ENCODE measurements at regions not wholly inside any gene's neighbourhood (a gene's known extent, or its start where the extent isn't known, plus 50 kb on each side); places are given as distances from the start of the nearest gene placed in this dataset.
"Not testable (repeated sequence)": the region's sequence is repeated elsewhere in the genome, so short reads cannot be mapped to it uniquely, and the experiment has no call there.

DNA sequence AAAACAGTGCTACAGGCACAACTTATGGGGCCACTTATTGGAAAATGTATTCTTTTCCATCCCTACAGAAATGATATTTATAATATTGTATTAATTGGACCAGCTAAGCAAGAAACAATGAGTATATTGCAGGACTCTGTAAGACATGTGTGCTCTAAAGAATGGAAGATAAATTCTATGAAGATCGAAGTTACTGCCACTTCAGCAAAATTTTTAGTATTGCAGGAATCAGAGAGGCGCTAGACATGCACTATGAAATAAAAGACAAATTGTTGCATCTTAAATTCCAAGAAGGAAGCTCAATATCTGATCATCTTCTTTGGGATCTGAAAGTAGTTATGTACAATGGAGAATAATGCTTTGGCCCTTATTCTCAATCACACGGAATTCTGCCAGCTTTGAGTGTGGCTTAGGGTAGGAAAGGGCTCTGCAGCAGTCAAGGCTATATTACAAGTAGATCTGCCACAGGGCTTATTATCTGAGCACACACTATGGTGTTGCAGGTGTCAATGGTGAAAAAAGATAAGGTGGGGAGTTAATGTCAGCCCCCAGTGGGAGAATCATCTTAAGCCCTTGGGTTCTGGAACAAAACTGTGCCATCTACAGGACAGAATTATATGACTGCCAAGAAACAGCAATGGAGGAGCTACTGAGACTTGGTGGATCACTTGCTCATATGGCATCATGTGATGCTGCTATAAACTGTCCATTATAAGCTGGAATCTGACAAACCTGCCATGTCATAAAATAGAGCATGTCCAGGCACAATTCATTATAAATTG, 334.0 kb upstream of the NDST3 start:
- DNase-seq, result no peak

DNA sequence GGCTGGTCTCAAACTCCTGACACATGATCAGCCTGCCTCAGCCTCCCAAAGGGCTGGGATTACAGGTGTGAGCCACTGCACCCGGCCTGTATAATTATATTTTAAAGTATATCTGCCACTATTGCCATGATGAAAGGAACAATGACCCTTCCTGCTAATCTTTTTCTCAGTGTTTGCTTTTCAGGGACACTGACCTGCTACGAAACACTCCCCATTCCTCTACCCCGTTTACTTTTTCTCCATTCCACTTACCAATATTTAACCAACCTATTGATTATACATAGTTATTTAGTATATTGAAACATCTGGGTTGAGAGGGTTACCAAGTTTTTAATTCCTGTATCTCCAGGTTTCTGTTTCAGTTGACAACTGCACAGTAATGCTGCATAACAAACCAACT, 331.9 kb upstream of the NDST3 start:
- DNase-seq, result no peak

DNA sequence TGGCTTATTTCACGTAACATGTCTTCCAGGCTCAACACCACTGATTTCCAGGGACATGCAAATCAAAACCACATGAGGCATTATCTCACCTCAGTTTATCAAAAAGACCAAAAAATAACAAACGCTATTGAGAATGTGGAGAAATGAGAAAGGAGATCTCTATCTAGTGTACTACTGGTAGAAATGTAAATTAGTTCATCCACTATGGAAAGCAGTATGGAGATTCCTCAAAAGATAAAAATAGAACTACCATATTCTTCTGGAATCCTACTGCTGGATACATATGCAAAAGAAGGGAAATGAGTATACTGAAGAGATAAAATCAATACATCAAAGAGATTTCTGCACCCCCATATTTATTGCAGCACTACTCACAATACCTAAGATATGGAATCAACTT, 329.6 kb upstream of the NDST3 start:
- no peak for DNase-seq

DNA sequence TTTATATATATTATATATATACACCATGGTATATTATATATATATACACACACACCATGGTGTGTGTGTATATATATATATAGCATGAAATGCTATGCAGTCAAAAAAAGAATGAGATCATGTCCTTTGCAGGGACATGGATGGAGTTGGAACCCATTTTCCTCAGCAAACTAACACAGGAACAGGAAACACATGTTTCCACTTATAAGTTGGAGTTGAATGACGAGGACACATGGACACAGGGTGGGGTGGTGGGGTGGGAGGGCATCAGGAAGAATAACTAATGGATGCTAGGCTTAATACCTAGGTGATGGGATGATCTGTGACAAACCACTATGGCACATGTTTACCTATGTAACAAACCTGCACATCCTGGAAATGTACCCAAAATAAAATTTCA, 293.6 kb upstream of the NDST3 start:
- DNase-seq, result no peak

DNA sequence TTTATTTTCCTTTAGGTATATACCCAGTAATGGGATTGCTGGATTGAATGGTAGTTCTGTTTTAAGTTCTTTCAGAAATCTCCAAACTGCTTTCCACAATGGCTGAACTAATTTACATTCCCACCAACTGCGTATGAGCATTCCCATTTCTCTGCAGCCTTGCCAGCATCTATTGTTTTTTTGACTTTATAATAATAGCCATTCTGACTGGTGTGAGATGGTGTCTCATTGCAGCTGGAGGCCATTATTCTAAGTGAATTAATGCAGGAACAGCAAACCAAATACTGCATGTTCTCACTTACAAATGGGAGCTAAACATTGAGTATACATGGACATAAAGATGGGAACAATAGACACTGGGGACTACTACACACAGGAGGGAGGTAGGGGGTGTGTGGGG, 288.9 kb upstream of the NDST3 start:
- not testable (repeated sequence) for DNase-seq

DNA sequence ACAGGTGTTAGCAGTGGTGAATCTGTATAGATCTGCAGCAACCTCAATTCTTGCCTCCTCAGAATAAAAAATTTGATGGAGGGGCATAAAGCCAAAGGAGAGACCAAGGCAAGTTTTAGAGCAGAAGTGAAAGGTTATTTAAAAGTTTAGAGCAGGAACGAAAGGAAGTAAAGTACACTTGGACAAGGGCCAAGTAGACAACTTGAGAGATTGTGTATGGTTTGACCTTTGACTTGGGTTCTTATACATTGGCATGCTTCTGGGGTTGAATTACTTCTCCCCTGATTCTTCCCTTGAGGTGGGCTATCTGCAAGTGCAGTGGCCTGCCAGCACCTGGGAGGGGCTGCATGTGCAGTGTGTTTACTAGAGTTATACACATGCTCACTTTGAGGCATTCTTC, 278.8 kb upstream of the NDST3 start:
- DNase-seq, result no peak

DNA sequence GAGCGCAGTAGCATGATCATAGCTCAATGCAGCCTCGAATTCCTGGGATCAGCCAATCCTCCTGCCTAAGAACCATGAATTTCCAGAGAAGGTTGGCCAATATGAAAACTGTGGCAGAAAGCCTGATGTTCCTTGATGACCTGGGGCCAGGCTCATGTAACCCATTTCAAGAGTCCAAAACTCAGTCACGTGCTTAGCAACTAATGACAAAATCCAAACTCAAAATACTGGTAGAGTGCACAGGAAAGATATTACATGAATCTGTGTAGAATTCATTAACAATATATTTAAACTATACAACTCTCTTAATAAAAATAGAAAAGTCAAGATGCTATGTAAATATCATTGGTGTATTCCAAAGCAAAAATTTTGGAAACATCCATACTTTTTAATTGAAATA, 265.7 kb upstream of the NDST3 start:
- no peak for DNase-seq

DNA sequence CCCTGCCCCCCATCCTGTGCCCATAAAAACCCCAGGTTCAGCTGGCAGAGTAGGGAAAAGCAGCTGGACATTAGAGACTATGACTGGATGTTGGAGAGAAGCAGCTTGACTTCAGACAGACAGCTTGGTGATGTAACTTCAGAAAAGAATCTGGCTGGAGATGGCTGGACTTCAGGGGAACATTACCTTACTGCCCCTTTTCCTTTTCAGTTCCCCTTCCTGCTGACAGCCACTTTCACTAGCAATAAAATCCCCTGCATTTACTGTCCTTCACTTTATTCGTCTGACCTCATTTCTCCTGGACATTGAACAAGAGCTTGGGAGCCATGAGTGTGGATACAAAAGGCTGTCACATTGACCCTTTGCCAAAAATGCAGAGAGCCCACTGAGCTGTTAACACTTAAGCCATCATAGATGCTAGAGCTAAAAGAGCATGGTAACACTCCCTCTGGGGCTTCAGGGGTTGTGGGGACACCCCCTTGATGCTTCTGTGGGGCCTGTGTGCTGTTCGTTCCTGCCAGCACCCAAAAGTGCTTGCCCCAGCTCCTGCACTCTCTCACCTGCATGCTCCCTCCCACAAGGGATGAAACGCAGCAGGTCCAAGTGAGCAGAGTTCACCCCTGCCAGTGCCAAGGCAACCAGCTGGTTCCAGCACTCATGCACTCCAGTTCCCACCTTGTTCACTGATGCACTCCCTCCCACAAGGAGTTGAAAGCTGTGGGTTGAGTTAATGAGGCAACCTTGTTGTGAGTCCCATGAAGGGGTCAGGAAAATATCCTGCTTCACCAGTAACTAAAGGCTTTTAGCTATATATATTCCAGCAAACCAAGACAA, 263.8 kb upstream of the NDST3 start:
- DNase-seq, result peak; percentile 50 to 68

DNA sequence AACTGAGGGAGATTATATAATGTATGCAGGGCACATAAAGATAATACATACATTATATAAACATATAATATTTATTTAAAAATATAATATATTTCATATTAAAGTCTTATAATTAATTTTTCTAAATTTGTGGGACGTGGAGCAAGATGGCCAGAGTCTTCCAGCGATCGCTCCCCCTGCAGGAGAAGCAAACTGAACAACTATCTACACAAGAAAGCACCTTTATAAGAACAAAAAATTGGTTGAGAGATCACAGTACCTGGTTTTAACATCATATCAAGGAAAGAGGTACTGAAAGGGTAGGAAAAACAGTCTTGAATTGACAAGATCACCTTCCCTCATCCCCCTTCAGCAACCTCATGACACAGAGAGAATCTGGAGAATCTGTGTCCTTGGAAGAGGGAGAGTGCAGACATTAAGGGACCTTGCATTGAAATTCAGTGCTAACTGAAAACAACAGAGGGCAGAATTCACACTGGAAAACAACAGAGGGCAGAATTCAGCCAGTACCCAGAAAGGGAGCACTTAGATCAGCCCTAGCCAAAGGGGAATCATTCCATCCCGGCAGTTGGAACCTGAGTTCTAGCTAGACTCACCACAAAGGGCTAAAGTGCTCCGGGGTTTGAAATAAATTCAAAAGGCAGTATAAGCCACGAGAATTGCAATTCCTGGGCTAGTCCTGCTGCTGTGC, 262.5 kb upstream of the NDST3 start:
- DNase-seq, result peak; percentile 32 to 69

DNA sequence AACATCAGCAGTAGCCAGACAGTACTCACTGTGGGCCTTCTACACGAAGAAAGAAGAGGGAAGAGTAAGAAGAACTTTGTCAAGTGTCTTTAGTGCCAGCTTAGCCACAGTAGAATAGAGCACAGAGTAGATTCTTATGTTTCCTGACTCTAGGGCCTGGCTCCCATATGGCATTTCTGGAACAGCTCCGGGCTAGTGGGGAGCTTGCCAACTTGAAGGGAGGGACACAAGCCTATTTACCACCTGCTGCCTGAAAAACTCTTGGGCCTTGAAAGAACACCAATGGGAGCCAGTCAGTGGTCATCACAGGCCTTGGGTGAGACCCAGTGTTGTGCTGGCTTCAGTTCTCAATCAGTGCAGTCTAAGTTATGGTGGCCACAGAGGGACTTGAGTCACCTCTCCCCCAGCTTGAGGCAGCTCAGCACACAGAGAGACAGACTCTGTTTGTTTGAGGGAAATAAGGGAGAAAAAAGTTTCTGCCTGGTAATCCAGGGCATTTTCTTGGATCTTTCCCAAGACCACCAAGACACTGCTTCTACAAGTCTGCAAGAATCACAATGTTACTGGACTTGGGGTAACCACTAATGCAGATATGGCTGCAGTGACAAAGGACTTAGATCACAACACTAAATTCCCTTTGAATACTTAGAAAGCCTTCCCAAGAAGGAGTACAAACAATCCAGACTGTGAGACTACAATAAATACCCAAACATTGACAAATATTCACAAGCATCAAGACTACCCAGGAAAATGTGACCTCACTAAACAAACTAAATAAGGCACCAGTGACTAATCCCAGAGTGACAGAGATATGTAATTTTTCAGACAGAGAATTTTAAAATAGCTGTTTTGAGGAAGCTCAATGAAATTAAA, 261.0 kb upstream of the NDST3 start:
- DNase-seq, result peak; percentile 85 to 97

DNA sequence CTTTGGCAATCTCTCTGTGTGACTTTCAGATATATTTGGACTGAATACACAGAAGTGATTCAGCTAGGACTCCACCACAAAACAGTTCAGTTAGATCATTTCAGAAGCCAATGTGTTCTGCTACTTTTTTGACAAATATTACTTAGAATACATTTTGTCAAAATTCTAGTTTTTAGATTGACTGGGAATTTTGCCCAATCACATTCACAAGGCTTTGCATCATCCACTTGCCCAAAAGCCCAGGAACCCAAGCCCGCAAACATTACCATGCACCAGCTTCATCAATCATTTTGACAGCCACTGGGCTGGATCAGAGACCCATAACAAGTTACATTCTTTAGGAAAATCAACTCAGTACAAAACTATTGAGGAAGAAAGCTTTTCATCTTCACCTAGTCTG, 256.6 kb upstream of the NDST3 start:
- peak; percentile 85 to 91 for DNase-seq

DNA sequence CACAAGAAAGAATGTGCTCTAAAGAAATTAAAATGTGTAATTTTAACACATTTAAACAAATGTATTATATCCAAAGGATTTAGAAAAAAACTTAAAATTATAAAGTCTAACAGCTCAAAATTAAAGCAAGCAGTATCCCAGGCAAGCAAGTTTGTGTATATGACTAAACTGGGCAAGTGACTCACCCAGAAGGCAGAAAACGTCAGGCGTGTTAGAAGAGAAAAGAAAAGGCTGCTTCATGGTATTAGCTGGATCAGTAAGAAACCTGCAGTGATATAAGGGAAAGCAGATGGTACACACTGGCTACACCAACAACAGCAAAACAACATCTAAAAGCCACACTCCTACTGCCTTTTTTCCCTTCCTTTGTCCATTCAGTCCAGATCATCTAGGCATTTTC, 250.6 kb upstream of the NDST3 start:
- peak; percentile 66 to 75 for DNase-seq

DNA sequence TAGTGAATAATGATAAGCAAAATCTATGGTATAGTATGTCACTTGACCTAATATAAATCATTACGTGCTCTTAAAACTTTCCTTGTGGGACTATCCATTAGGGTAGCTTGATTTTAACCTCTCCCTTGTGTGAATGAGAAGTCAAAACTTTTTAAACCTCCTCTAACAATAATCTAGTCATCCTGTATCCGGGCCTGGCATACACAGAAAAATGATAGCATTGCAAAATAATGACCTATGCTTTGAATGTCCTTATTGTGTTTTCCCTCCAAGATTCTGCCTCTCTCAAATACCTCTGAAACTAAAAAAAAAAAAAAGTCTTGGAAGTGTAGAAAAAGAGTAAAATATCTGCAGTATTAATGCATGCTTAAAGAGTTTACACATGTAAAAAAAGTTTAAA, 250.0 kb upstream of the NDST3 start:
- DNase-seq, result no peak

DNA sequence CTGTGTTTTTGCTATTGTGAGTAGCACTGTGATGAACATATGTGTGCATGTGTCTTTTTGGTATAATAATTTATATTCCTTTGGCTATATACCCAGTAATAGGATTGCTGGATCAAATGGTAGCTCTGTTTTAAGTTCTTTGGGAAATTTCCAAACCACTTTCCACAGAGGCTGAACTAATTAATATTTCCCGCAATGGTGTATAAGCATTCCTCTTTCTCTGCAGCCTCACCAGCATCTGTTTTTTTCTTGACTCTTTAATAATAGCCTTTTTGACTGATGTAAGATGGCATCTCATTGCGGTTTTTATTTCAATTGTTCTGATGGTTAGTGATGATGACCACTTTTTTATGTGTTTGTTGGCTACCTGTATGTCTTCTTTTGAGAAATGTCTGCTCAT, 247.7 kb upstream of the NDST3 start:
- peak in 1 of 2 experiments; percentile 63 for DNase-seq

DNA sequence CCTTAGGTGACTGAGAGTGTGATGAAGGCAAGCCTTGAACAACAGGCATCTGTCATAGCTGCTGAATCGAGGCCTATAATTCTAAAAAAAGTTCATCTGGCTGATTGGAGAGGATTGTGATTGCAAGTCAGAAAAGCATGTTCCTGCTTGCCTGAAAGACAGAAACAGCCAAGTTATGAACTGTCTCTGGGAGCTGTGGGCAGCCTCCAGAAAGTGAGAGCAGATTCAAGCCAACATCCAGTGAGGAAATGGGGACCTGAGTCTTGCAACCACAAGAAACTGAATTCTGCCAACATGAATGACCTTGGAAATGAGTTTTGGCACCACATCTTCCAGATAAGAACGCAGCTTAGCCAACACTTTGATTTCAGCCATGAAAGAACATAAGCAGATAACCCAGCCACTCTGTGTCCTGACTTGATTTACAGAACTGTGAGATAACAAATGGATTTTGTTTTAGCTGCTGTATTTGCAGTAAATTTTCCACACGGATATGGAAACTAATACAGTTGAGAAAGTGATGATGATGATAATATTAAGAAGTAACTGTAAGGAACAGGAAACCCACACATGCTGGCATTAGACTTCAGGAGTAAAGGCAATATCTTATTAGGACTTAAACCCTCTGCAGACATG, 240.3 kb upstream of the NDST3 start:
- DNase-seq, result peak in 1 of 2 experiments; percentile 64

DNA sequence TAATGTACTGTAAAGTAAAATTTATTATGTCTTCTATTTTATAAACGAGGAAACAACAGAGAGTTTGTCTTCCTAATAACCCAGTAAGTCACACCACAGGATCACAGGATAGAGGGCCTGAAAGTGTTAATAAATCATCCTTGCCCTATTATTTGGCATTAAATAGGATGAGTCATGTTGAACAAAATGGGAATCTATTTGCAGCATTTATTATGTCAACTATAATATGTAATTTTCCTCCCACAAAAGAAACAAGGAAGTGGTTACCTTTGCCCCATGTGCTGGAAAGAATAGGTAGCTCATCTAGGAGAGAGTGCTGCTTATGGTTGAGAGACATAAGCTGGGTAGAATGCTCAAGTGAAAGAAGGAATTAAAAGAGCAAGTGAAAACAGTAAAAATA, 237.6 kb upstream of the NDST3 start:
- DNase-seq, result peak in 1 of 2 experiments; percentile 26

DNA sequence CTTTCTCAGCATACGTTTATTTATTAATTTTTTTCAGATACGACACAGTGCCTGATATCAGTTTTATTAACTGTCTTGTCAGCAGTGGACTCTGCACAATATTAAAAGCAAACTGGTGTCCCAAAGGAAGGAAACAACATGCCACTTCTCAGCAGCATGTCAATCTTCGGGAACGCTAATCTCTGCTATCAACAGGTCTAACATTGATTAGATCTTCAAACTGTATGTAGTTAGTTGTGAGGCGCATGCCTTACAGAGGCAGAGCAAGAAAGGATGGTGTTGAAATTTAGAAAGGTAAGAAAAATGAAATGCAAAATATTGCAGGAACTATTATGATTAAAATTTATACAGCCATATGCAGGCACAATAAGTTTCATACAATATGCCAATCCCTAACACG, 233.7 kb upstream of the NDST3 start:
- DNase-seq, result no peak

DNA sequence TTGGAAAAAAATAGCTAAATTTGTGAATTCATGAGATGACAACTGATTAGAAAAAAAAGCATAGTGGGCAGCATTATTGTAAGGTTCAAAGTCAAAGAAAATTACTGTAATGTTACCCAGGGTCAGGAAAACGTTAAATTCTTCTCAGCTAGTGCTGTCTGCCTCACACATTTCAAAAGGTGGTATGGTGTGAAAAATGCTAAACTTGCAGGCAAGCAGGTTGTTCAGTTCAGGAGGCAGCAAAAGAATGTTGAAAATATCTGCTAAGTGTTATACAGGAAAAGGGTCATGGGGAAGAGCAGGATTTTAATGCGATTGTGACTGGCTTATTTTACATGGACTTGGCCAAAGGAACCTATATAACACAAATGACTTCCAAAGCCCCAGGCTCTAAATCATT, 232.5 kb upstream of the NDST3 start:
- no peak for DNase-seq

DNA sequence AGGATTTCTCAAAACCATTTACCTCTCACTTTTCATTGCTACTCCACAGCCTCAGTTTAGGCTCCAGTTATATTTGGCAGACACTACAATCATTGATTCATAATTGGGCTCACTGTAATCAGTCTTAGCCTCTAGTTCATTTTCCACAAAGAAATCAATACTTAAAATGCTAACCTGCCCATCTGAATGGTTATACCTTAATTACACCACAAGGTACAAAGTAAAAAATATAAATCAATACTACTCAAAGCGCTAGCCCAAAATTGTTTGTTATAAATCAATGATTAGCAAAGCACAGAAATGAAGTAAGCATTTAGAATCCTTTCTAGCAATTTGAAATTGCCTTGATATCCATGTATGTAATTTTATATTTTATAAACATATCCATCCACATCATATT, 222.6 kb upstream of the NDST3 start:
- DNase-seq, result no peak

DNA sequence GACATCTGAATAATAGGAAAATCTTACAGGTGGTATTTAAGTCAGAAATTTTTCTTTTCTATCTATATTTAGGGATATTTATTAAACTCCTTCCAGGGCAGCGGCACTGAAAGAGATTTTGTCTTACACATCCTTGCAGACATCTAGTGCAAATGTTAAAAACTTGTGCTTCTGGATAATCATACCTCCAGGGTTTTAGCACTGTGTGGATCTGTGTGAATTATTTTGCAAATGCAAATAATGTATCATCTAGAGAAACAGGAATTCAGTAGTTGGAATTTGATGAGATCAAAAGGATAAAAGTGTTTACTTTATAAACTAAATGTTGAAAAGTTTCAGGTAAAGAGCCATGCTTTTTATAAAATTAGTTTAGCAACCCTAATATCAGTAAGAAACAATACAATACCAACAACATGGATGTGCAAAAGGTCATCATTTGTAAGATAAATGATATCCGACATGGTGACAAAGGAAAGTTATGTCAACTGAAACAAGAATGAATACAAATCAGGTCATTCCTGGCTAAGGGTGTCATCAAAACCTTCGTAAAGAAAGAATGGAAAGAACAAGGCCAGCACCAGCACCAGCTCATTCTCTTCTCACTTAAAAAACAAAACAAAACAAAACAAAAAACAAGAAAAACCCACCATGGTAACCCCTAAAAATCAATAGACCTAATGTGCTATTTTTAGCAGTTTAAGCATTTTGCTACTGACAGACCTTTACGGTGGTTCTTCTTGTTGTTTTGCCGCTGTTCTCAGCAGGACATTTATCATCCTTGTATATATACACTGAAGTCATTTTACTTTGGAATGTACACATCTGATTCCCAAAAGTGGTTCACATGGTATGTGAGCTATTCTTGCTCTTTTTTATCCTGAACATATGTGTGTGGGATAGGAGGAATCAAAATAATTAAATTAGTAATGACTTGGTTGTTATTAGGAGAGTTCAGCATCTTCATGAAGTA, 219.7 kb upstream of the NDST3 start:
- DNase-seq, result no peak

DNA sequence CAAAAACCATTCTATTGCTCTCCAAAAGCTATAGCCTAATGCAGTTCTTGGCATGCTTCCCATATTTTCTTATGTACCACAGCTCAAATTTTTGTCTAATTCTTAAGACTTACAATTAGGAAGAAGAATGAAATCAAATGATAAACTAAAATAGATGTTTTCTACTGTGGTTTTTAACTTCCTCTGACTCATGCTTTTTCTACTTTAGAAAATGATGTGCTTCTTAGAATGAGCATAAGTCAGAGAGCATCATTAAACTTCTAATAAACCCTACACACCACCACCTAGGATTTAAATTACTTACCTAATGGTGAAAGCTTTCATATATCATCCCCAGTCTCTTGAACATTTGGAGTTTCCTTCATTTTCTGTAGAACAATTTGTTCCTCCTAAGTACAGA, 217.0 kb upstream of the NDST3 start:
- DNase-seq, result no peak

Measured in NCI-H446 (cell line).